HEK293T (cell line): ENCODE measurements at regions not wholly inside any gene's neighbourhood (a gene's known extent, or its start where the extent isn't known, plus 50 kb on each side); places are given as distances from the start of the nearest gene placed in this dataset.

Experiments
- ARNT ChIP-seq: fragments of 450-650 bp; IDR thresholded peaks from 2 replicates; pipeline ENCODE4 v1.6.1; 2017; ENCODE audit warnings: mild to moderate bottlenecking
- BHLHE40 ChIP-seq: fragments of 450-650 bp; IDR thresholded peaks from 2 replicates; pipeline ENCODE4 v1.6.1; 2016; ENCODE audit warnings: mild to moderate bottlenecking, moderate library complexity, borderline replicate concordance
- CTBP1 ChIP-seq: fragments of 450-650 bp; IDR thresholded peaks from 2 replicates; pipeline ENCODE4 v1.6.1; 2016; ENCODE audit warnings: borderline replicate concordance
- ELF4 ChIP-seq: fragments of 450-650 bp; IDR thresholded peaks from 2 replicates; pipeline ENCODE4 v1.6.1; 2017; ENCODE audit warnings: antibody characterized with exemption
- FOXK2 ChIP-seq: fragments of 450-650 bp; IDR thresholded peaks from 2 replicates; pipeline ENCODE4 v1.6.1; 2016; ENCODE audit warnings: mild to moderate bottlenecking
- FOXM1 ChIP-seq: fragments of 450-650 bp; IDR thresholded peaks from 2 replicates; pipeline ENCODE4 v1.6.1; 2017; ENCODE audit warnings: mild to moderate bottlenecking, borderline replicate concordance
- HDGF ChIP-seq: fragments of 450-650 bp; IDR thresholded peaks from 2 replicates; pipeline ENCODE4 v1.6.1; 2017; ENCODE audit warnings: antibody characterized with exemption, borderline replicate concordance
- L3MBTL2 ChIP-seq: fragments of 450-650 bp; conservative IDR thresholded peaks from 2 replicates; pipeline ENCODE4 v1.6.1; 2016; ENCODE audit warnings: mild to moderate bottlenecking
- NFRKB ChIP-seq: fragments of 450-650 bp; IDR thresholded peaks from 2 replicates; pipeline ENCODE4 v1.6.1; 2016; ENCODE audit warnings: mild to moderate bottlenecking, moderate library complexity
- SP1 ChIP-seq: fragments of 450-650 bp; IDR thresholded peaks from 2 replicates; pipeline ENCODE4 v1.6.1; 2017
- SUZ12 ChIP-seq: fragments of 450-650 bp; IDR thresholded peaks from 2 replicates; pipeline ENCODE4 v1.6.1; 2016; ENCODE audit warnings: mild to moderate bottlenecking
- TARDBP ChIP-seq: fragments of 450-650 bp; IDR thresholded peaks from 2 replicates; pipeline ENCODE4 v1.6.1; 2016
- ZNF384 ChIP-seq: fragments of 450-650 bp; IDR thresholded peaks from 2 replicates; pipeline ENCODE4 v1.6.1; 2016
- TF ChIP-seq, protein P1 (sequence below): fragments of 450-650 bp; IDR thresholded peaks from 2 replicates; pipeline ENCODE4 v1.6.1; 2016

DNA sequence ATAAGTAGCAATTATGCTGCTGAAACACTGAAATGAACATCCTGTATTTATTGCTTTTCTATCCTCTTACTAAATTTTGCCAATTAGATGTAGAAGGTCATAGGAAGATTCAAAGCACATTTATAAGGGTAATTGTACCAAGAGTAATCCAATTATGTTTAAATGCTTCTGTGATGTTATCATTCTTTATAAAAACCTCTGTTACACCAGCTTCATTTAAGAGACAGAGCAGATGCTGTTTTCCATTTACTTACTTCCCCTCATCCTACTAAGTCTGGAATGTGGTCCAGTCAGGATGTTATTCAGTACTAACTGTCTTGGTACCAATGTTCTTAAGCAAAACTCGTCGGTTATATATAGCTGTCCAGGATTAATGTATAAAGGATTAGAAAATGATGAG is 539.6 kb downstream of the PDHA2 start:
- TF ChIP-seq L3MBTL2 (no peak), SP1 (no peak), FOXM1 (no peak), BHLHE40 (no peak), ELF4 (no peak), SUZ12 (no peak), ZNF384 (no peak), CTBP1 (no peak), HDGF (no peak), ARNT (no peak), FOXK2 (no peak), TARDBP (no peak), NFRKB (no peak)
- TF ChIP-seq, protein P1, sequence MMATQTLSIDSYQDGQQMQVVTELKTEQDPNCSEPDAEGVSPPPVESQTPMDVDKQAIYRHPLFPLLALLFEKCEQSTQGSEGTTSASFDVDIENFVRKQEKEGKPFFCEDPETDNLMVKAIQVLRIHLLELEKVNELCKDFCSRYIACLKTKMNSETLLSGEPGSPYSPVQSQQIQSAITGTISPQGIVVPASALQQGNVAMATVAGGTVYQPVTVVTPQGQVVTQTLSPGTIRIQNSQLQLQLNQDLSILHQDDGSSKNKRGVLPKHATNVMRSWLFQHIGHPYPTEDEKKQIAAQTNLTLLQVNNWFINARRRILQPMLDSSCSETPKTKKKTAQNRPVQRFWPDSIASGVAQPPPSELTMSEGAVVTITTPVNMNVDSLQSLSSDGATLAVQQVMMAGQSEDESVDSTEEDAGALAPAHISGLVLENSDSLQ = no peak
